Vagina (tissue), 2 donors: ENCODE measurements at regions not wholly inside any gene's neighbourhood (a gene's known extent, or its start where the extent isn't known, plus 50 kb on each side); places are given as distances from the start of the nearest gene placed in this dataset.

Experiments
- DNase-seq, 2 donors: peaks; one replicate each; pipeline ENCODE4 v3.0.0-alpha.2; 2017; ENCODE audit errors: extremely low spot score in 2 of 2
- H3K27ac ChIP-seq: fragments of 200-600 bp; sonication (generic); one replicate; pipeline ENCODE4 v1.5.1; 2019
- H3K27me3 ChIP-seq: fragments of 200-600 bp; sonication (generic); one replicate; pipeline ENCODE4 v1.5.1; 2019
- H3K36me3 ChIP-seq, 2 donors: fragments of 200-600 bp; sonication (generic); one replicate each; pipeline ENCODE4 v1.5.1; 2017 to 2019
- H3K4me1 ChIP-seq: fragments of 200-600 bp; sonication (generic); one replicate; pipeline ENCODE4 v1.5.1; 2019
- H3K4me3 ChIP-seq, 2 donors: fragments of 200-600 bp; sonication (generic); 1 replicate in 1 of 2; 2 replicates in 1 of 2; pipeline ENCODE4 v1.5.1; 2016 to 2019
- H3K9me3 ChIP-seq: fragments of 200-600 bp; sonication (generic); one replicate; pipeline ENCODE4 v1.5.1; 2019
- CTCF ChIP-seq, 3 experiments: fragments of 450-650 bp in 2 of 3; fragments of 200-600 bp in 1 of 3; sonication (generic) in 1 of 3; IDR thresholded peaks; one replicate each; pipeline ENCODE4 v1.5.1; 2017 to 2019; ENCODE audit warnings: antibody characterized with exemption in 3 of 3, mild to moderate bottlenecking in 2 of 3, moderate library complexity in 2 of 3
- POLR2A ChIP-seq, 2 donors: fragments of 450-650 bp; IDR thresholded peaks; one replicate each; pipeline ENCODE4 v1.6.1; 2017; ENCODE audit warnings: antibody characterized with exemption in 2 of 2, mild to moderate bottlenecking in 2 of 2, moderate library complexity in 2 of 2
- POLR2AphosphoS5 ChIP-seq, 2 donors: sonication (generic); formaldehyde crosslinking; IDR thresholded peaks; one replicate each; pipeline ENCODE4 v1.9.0; 2017; ENCODE audit warnings: antibody characterized with exemption in 2 of 2, mild to moderate bottlenecking in 2 of 2, low read depth in 1 of 2; ENCODE audit not compliant: insufficient read depth in 1 of 2
- intact Hi-C: fragments of 100-400 bp; cut with DNase I; formaldehyde crosslinking; loops from one replicate; pipeline ENCODE4 v1.15.1; 2023

- Histone ChIP-seq H3K4me3 (no peak overlapping the region), H3K27ac (no peak overlapping the region), H3K9me3 (no peaks in the 10 kb centered on the region), H3K36me3 (no peaks in the 10 kb centered on the region), H3K4me1 (no peaks in the 10 kb centered on the region), H3K27me3 (no peaks in the 10 kb centered on the region)
- intact Hi-C loops = no loop called here
- TF ChIP-seq POLR2A (IDR thresholded peaks at IDR 0.05) (no peak), POLR2AphosphoS5 (IDR thresholded peaks at IDR 0.05; ENCODE audit: insufficient read depth in 1 of 2, low read depth in 1 of 2) (no peak), CTCF (IDR thresholded peaks at IDR 0.05) (no peak)
- DNase-seq = no peak
Measured at GRCh38 chr11:16555956-16556355, 182.5 kb upstream of the C11orf58 start.

- DNase-seq = no peak
- intact Hi-C loops = no loop called here
- Histone ChIP-seq H3K9me3 (no peaks in the 10 kb centered on the region), H3K27me3 (no peaks in the 10 kb centered on the region), H3K36me3 (no peaks in the 10 kb centered on the region), H3K27ac (no peak overlapping the region), H3K4me3 (no peak overlapping the region), H3K4me1 (no peaks in the 10 kb centered on the region)
- TF ChIP-seq CTCF (IDR thresholded peaks at IDR 0.05) (no peak), POLR2AphosphoS5 (IDR thresholded peaks at IDR 0.05; ENCODE audit: insufficient read depth in 1 of 2, low read depth in 1 of 2) (no peak), POLR2A (IDR thresholded peaks at IDR 0.05) (no peak)
Measured at GRCh38 chr11:16554361-16554760, 184.1 kb upstream of the C11orf58 start.

GRCh38 chr11:16547879-16548278 is 190.6 kb upstream of the C11orf58 start:
- no peak overlapping the region for H3K4me3 ChIP-seq
- DNase-seq = no peak
- H3K9me3 ChIP-seq = no peaks in the 10 kb centered on the region
- no peak overlapping the region for H3K27ac ChIP-seq
- H3K36me3 ChIP-seq = no peaks in the 10 kb centered on the region
- H3K27me3 ChIP-seq = no peaks in the 10 kb centered on the region
- no peaks in the 10 kb centered on the region for H3K4me1 ChIP-seq
- intact Hi-C loops = no loop called here
- TF ChIP-seq POLR2A (IDR thresholded peaks at IDR 0.05) = no peak
- no peak for TF ChIP-seq POLR2AphosphoS5 (IDR thresholded peaks at IDR 0.05; ENCODE audit: insufficient read depth in 1 of 2, low read depth in 1 of 2)
- TF ChIP-seq CTCF (IDR thresholded peaks at IDR 0.05) = no peak

GRCh38 chr11:16543642-16544041 is 187.3 kb upstream of the SOX6 start:
- no peak for TF ChIP-seq POLR2A (IDR thresholded peaks at IDR 0.05)
- TF ChIP-seq POLR2AphosphoS5 (IDR thresholded peaks at IDR 0.05; ENCODE audit: insufficient read depth in 1 of 2, low read depth in 1 of 2) = no peak
- TF ChIP-seq CTCF (IDR thresholded peaks at IDR 0.05) = no peak
- no peaks in the 10 kb centered on the region for H3K9me3 ChIP-seq
- no peak overlapping the region for H3K4me3 ChIP-seq
- H3K27me3 ChIP-seq = no peaks in the 10 kb centered on the region
- no peaks in the 10 kb centered on the region for H3K4me1 ChIP-seq
- no peak for DNase-seq
- no peaks in the 10 kb centered on the region for H3K36me3 ChIP-seq
- no peak overlapping the region for H3K27ac ChIP-seq
- intact Hi-C loops = no loop called here

GRCh38 chr11:16542353-16542752 is 186.0 kb upstream of the SOX6 start:
- H3K4me1 ChIP-seq = no peaks in the 10 kb centered on the region
- H3K27ac ChIP-seq = no peak overlapping the region
- intact Hi-C loops = no loop called here
- H3K9me3 ChIP-seq = no peaks in the 10 kb centered on the region
- DNase-seq = no peak
- TF ChIP-seq CTCF (IDR thresholded peaks at IDR 0.05) (no peak), POLR2AphosphoS5 (IDR thresholded peaks at IDR 0.05; ENCODE audit: insufficient read depth in 1 of 2, low read depth in 1 of 2) (no peak), POLR2A (IDR thresholded peaks at IDR 0.05) (no peak)
- no peak overlapping the region for H3K4me3 ChIP-seq
- no peaks in the 10 kb centered on the region for H3K27me3 ChIP-seq
- no peaks in the 10 kb centered on the region for H3K36me3 ChIP-seq
